ENCODE measurements at regions not wholly inside any gene's neighbourhood (a gene's known extent, or its start where the extent isn't known, plus 50 kb on each side); places are given as distances from the start of the nearest gene placed in this dataset.

DNA sequence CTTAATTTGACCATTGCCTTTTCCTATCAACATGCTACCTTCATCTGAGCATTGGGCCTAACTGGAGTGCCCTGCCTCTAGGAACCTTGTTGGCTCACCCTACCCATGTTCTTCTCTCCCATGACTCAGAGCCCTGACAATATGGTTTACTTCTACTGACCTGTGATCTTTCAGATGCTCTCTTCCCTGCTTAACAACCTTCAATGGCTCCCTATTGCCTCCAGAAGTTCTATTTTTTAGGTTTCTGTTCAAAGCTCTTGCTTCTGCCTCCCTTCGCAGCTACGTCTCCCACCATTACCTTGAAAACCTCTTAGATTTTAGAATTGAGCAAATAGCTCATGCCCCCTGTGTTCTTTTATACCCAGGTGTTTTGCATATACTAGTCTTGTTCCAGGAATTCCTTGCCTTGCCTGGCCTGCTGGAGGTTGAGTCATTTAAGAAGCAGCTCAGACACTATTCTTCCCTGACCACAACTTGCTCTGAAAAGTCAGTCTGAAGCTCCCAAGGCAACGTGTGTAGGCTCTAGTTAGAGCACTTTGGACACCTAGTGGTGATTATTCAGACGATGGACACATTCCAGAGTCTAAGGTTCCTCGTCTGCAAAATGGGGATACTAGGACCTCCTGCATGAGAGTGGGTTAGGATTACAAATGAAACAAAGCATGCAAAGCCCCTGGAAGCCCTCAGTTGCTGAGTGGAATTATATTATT is 64.4 kb upstream of the EMX2 start:
- Histone ChIP-seq H3K36me3 (no peaks in the 10 kb centered on the region), H3K27me3 (peaks cover 69% of the 10 kb centered on the region), H3K4me3 (no peak overlapping the region), H3K9me3 (no peaks in the 10 kb centered on the region), H3K27ac (peak overlapping the region in 3 of 4 donors; percentile 14 to 53 (median 34)), H3K4me1 (no peaks in the 10 kb centered on the region)
- WGBS, 2 donors (ENCODE audit: low coverage in 1 of 2) = 29 to 63% methylated on average over 4 to 5 of the region's 5 CpGs
- no peak for ATAC-seq
- TF ChIP-seq POLR2AphosphoS5 (IDR thresholded peaks at IDR 0.05) = no peak
- no peak for TF ChIP-seq EP300 (IDR thresholded peaks at IDR 0.05)
- no peak for TF ChIP-seq CTCF (IDR thresholded peaks at IDR 0.05)
- no peak for TF ChIP-seq POLR2A (IDR thresholded peaks at IDR 0.05)

DNA sequence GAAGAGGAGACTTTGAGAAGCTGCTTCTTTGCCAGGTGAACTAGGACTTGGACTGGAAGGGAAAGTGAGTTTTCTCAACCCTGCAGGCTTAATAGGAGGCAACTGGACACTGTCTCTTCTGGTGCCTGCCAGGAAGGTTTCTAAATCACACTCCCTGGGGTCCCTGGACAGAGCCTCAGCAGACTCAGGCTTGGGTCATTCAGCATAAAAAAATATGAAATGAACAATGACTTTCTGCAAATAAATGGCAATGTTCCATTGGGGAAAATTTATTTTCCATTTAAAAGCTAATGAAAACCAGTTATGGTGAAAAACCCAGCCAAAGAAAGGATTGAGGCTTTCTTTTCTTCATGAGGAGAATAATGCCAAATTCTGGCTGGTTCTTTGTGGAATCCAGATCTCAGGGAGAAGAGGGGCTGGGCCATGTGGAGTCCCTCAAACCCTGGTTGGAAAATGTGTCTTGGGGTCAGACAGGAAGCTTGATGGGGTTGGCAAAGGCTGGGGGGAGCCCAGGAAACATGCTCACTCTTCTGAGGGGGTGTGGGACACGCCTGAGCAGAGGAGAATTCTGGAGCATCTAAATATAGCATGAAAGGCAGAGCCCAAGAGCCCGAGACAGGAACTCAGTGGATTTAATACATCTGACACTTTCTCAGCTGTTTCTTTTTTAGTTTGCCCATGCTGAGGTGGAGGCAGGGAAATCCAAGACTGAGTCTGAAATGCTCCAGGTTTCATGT is 65.2 kb upstream of the EMX2 start:
- no peak for TF ChIP-seq EP300 (IDR thresholded peaks at IDR 0.05)
- no peak for TF ChIP-seq POLR2A (IDR thresholded peaks at IDR 0.05)
- no peak for TF ChIP-seq POLR2AphosphoS5 (IDR thresholded peaks at IDR 0.05)
- TF ChIP-seq CTCF (IDR thresholded peaks at IDR 0.05) = no peak
- no peak overlapping the region for H3K4me3 ChIP-seq
- H3K27me3 ChIP-seq = peaks cover 70% of the 10 kb centered on the region
- ATAC-seq = peak; percentile 90
- H3K27ac ChIP-seq = peak overlapping the region in 3 of 4 donors; percentile 14 to 61 (median 53)
- no peaks in the 10 kb centered on the region for H3K36me3 ChIP-seq
- H3K9me3 ChIP-seq = no peaks in the 10 kb centered on the region
- H3K4me1 ChIP-seq = no peaks in the 10 kb centered on the region
- 0 to 28% methylated on average over 1 to 2 of the region's 2 CpGs for WGBS, 2 donors (ENCODE audit: low coverage in 1 of 2)

DNA sequence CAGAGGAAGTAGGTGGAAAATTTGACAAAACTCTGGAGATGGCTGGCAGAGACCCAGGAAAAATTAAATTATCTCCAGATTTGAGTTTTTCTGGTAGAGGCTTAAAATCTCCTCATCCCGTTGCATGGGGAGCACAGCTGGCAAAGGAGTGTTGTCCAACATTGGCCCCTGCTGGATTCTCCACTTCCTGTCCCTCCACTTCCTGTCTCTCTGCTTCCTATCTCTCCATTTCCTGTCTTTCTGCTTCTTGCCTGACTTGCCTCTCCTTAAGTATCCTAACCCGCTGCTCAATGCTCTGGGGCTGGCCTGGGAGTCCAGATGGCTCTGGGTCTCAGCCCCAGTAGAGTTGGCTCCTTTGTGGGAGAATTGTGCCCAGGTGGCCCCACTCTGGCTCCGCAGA is 65.8 kb upstream of the EMX2 start:
- no peak for TF ChIP-seq EP300 (IDR thresholded peaks at IDR 0.05)
- no peak for TF ChIP-seq POLR2AphosphoS5 (IDR thresholded peaks at IDR 0.05)
- no peak for TF ChIP-seq POLR2A (IDR thresholded peaks at IDR 0.05)
- no peak for TF ChIP-seq CTCF (IDR thresholded peaks at IDR 0.05)
- Histone ChIP-seq H3K4me1 (no peaks in the 10 kb centered on the region), H3K36me3 (no peaks in the 10 kb centered on the region), H3K27ac (peak overlapping the region in 2 of 4 donors; percentile 32 to 61), H3K9me3 (no peaks in the 10 kb centered on the region), H3K4me3 (no peak overlapping the region), H3K27me3 (peaks cover 70% of the 10 kb centered on the region)
- peak; percentile 49 for ATAC-seq
- 38 to 61% methylated on average over 2 of the region's 3 CpGs for WGBS, 2 donors (ENCODE audit: low coverage in 1 of 2)

- no peak for ATAC-seq
Measured at GRCh38 chr10:117476281-117476680, 66.3 kb upstream of the EMX2 start.

More at GRCh38 chr10:117476281-117476680, 66.3 kb upstream of the EMX2 start:
- H3K4me3 ChIP-seq = no peak overlapping the region
- TF ChIP-seq CTCF (IDR thresholded peaks at IDR 0.05) = no peak
- no peak for TF ChIP-seq EP300 (IDR thresholded peaks at IDR 0.05)
- no peak for TF ChIP-seq POLR2A (IDR thresholded peaks at IDR 0.05)
- TF ChIP-seq POLR2AphosphoS5 (IDR thresholded peaks at IDR 0.05) = no peak
- H3K4me1 ChIP-seq = no peaks in the 10 kb centered on the region
- no peak overlapping the region for H3K27ac ChIP-seq
- WGBS, 2 donors (ENCODE audit: low coverage in 1 of 2) = 100% methylated on average over 2 of the region's 2 CpGs; no CpG with 5 or more reads in 1 of the 2 donors
- no peaks in the 10 kb centered on the region for H3K9me3 ChIP-seq
- H3K27me3 ChIP-seq = peaks cover 69% of the 10 kb centered on the region
- H3K36me3 ChIP-seq = no peaks in the 10 kb centered on the region

Measured in gastroesophageal sphincter (tissue), 4 donors.